LNCAP (cell line): ENCODE measurements at regions not wholly inside any gene's neighbourhood (a gene's known extent, or its start where the extent isn't known, plus 50 kb on each side); places are given as distances from the start of the nearest gene placed in this dataset.

Experiments
- CTCF ChIP-seq: fragments of 450-650 bp; IDR thresholded peaks from 2 replicates; pipeline ENCODE4 v1.5.1; 2017; ENCODE audit warnings: mild to moderate bottlenecking

- TF ChIP-seq CTCF, result no peak
Observed at GRCh38 chr4:146098397-146098796, 77.1 kb upstream of the LSM6 start.

- TF ChIP-seq CTCF, result no peak
Observed at GRCh38 chr4:146096371-146096770, 79.1 kb upstream of the LSM6 start.

GRCh38 chr4:146095860-146096259, 79.7 kb upstream of the LSM6 start:
- no peak for TF ChIP-seq CTCF

GRCh38 chr4:146095091-146095690, 80.3 kb upstream of the LSM6 start:
- TF ChIP-seq CTCF, result peak; percentile 66

GRCh38 chr4:146088690-146089089, 86.8 kb upstream of the LSM6 start:
- TF ChIP-seq CTCF, result no peak

- no peak for TF ChIP-seq CTCF
Observed at GRCh38 chr4:146087856-146088255, 87.7 kb upstream of the LSM6 start.

- no peak for TF ChIP-seq CTCF
Observed at GRCh38 chr4:146076081-146076480, 99.4 kb upstream of the LSM6 start.

- TF ChIP-seq CTCF, result no peak
Observed at GRCh38 chr4:146073517-146073916, 102.0 kb upstream of the LSM6 start.
